DND-41 (cell line): ENCODE measurements at regions not wholly inside any gene's neighbourhood (a gene's known extent, or its start where the extent isn't known, plus 50 kb on each side); places are given as distances from the start of the nearest gene placed in this dataset.

Experiments used
- EZH2 ChIP-seq: IDR thresholded peaks from 3 replicates; pipeline ENCODE4 v1.6.1; 2012; ENCODE audit warnings: borderline replicate concordance, low read depth, mild to moderate bottlenecking, moderate library complexity, low read length, inconsistent platforms; ENCODE audit not compliant: severe bottlenecking
- TF ChIP-seq, protein P1 (sequence below): IDR thresholded peaks from 2 replicates; pipeline ENCODE4 v1.5.1; 2012; ENCODE audit warnings: borderline replicate concordance, low read length, moderate library complexity, mild to moderate bottlenecking; ENCODE audit not compliant: poor library complexity, severe bottlenecking; ENCODE audit errors: extremely low read depth

- TF ChIP-seq, protein P1, sequence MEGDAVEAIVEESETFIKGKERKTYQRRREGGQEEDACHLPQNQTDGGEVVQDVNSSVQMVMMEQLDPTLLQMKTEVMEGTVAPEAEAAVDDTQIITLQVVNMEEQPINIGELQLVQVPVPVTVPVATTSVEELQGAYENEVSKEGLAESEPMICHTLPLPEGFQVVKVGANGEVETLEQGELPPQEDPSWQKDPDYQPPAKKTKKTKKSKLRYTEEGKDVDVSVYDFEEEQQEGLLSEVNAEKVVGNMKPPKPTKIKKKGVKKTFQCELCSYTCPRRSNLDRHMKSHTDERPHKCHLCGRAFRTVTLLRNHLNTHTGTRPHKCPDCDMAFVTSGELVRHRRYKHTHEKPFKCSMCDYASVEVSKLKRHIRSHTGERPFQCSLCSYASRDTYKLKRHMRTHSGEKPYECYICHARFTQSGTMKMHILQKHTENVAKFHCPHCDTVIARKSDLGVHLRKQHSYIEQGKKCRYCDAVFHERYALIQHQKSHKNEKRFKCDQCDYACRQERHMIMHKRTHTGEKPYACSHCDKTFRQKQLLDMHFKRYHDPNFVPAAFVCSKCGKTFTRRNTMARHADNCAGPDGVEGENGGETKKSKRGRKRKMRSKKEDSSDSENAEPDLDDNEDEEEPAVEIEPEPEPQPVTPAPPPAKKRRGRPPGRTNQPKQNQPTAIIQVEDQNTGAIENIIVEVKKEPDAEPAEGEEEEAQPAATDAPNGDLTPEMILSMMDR = no peak
- no peak for TF ChIP-seq EZH2
Observed at GRCh38 chr12:130263025-130263424, 74.7 kb upstream of the PIWIL1 start.
